Right ventricle myocardium inferior (tissue), 1 donor: ENCODE measurements at regions not wholly inside any gene's neighbourhood (a gene's known extent, or its start where the extent isn't known, plus 50 kb on each side); places are given as distances from the start of the nearest gene placed in this dataset.
A peak's percentile ranks its signal among the peaks of the same experiment; 100 is the strongest.
"Not testable (repeated sequence)": the region's sequence is repeated elsewhere in the genome, so short reads cannot be mapped to it uniquely, and the experiment has no call there.

Experiments used
- ATAC-seq: fragments of 200-7000 bp; cut with Tn5 transposase; one replicate; pipeline ENCODE4 v1.9.1; 2020; ENCODE audit warnings: mild to moderate bottlenecking, moderate library complexity
- DNase-seq: peaks from one replicate; pipeline ENCODE4 v3.0.0; 2021; ENCODE audit errors: missing footprints
- intact Hi-C: fragments of 100-400 bp; cut with DNase I; formaldehyde crosslinking; loops from one replicate; pipeline ENCODE4 v1.11.0; 2022
- donor health status: DM: no; HTN: yes; CAD: no; lungs with severe emphysema.

GRCh38 chr3:153957421-153957820, 163.8 kb upstream of the ARHGEF26 start:
- ATAC-seq (no peak), DNase-seq (no peak)
- intact Hi-C loops: no loop called here

DNA sequence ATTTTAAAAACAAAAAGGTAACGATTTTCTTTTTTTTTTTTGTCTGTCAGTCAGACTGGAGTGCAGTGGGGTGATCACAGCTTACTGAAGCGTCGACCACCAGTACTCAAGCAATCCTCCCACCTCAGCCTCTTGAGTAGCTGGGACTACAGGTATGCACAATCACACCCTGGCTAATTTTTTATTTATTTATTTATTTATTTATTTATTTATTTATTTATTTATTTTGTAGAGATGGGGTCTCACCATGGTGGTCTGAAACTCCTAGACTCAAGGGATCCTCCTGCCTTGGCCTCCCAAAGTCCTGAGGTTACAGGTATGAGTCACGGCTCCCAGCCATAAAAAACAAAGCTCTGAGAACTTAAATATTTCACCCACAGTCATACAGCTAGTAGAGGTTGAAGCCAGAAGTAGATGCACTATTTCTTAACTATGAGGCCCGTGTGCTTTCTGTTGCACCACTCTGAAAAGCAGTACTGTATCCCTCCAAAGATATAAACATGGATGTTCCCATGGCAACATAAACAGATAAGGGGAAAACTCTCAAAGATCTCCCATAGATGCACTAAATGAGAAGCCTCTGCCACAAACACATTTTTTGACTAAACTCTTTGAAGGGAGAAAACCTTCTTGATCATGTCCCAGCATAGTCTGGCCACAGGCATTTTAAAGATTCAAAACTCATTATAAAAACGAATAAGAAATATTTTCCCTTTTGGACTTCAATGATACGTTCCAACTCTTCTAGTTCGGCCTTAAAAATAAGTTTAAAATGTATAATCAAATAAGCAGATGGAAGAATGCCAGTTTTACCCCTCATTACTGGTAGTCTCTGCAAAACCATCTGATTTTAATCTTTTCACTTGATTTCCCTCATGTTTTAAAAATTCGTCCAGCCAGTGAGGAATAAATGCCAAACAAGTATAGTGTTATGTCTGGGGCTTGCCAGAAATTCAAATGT, 162.3 kb upstream of the ARHGEF26 start:
- intact Hi-C loops: no loop called here
- DNase-seq (no peak), ATAC-seq (peak; percentile 37)

- DNase-seq (no peak), ATAC-seq (no peak)
- intact Hi-C loops: no loop called here
These were observed 160.6 kb upstream of the ARHGEF26 start for GRCh38 chr3:153960458-153961074.

DNA sequence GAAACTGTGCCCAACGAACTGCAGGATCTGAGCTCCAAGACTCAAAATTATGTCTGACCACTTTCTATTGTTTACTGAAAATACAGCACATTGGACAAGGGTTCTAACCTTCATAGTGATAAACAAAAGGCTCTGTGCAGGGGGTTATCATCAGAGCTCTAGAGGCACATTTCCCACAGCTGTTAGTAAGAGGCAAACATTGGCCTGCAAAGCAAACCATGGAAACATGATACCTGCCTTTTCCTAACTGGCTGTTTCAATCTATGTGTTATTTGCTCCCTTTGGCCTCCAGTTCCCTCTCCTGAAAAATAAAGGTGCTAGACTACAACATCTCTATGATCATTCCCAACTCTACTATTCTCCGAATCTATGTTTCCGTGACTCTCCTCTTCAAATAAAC, 159.7 kb upstream of the ARHGEF26 start:
- DNase-seq: no peak
- ATAC-seq: no peak
- intact Hi-C loops: no loop called here

DNA sequence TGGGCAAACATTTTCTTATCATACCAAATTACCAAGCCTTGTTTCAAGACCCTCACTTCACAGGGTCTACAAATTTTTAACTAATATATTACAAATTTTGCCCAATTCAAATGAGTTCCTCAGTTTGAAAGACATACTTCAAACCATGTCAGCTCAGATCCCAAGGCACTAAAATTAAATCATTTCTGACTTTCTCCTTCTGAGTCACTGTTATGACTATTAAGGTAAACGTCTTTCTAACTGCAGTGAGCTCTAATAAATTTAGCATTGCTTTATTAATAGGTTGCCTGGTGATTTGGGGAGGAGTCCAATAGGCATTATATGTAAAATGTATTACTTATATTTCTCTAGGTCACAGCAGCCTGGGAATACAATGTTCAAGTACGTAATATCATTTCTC, 158.2 kb upstream of the ARHGEF26 start:
- intact Hi-C loops: no loop called here
- ATAC-seq: no peak
- no peak for DNase-seq

- ATAC-seq (no peak), DNase-seq (no peak)
- intact Hi-C loops: no loop called here
These were observed 153.9 kb upstream of the ARHGEF26 start for GRCh38 chr3:153967260-153967659.

DNA sequence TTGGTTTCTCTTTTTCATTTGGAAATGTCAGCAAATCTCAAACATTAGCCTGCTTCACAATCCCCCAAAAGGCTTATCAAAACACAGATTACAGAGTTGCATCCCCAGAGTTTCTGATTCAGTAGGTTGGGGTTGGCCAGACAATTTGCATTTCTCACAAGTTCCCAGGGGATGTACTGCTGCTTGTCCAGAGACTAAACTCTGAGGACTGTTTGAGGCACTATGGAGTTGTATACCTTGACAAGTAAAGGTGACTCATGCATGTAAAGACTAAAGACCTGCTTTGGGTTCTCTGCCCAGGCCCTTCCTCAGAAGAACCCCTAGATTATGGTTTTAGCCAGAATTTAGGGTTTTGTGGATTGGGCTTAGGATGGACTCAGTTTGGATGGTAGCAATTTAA, 151.1 kb upstream of the ARHGEF26 start:
- DNase-seq (no peak), ATAC-seq (no peak)
- intact Hi-C loops: no loop called here

- intact Hi-C loops: no loop called here
- ATAC-seq (no peak), DNase-seq (no peak)
These were observed 150.3 kb upstream of the ARHGEF26 start for GRCh38 chr3:153970741-153971347.

DNA sequence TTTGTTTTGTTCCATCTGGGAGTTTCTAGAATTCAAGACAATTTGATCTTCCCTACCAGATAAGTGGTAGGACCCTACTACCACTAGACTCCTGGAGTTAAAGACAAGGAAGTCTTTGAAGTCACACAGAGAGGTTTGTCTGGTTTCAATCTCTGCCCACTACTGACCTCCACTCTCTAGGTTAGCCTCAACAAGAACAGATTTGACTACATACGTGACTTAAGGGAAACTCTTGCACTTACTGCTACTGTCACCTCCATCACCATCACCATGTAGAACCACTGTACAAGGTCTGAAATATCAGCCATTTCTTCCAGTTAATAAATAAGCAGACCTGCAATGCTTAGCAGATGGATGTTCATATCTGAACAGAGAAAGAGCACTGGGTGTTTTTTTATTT, 148.3 kb upstream of the ARHGEF26 start:
- DNase-seq (no peak), ATAC-seq (no peak)
- intact Hi-C loops: no loop called here

GRCh38 chr3:153973722-153974265, 147.4 kb upstream of the ARHGEF26 start:
- ATAC-seq: no peak
- intact Hi-C loops: no loop called here
- no peak for DNase-seq

DNA sequence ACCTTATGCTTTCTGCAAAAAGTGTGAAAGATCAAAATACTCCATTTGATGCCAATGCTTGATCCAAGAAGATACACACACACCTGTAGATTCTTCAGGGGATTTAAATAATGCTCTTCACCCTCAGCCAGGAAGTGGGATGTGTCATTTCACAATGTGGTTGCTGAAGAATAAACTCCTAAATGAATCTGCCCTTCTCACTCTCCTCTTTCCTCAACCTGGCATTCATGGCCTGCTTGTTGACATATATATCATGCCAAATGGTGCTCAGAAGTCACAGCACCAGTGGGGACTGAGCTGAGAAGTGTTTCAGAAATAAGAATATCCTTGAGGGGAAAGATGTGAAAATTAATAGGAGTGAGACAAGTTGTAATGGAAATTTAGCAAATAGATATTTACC, 146.6 kb upstream of the ARHGEF26 start:
- intact Hi-C loops: no loop called here
- no peak for ATAC-seq
- no peak for DNase-seq

- intact Hi-C loops: no loop called here
- ATAC-seq (peak; percentile 80), DNase-seq (no peak)
These were observed 144.2 kb upstream of the ARHGEF26 start for GRCh38 chr3:153976891-153977554.

DNA sequence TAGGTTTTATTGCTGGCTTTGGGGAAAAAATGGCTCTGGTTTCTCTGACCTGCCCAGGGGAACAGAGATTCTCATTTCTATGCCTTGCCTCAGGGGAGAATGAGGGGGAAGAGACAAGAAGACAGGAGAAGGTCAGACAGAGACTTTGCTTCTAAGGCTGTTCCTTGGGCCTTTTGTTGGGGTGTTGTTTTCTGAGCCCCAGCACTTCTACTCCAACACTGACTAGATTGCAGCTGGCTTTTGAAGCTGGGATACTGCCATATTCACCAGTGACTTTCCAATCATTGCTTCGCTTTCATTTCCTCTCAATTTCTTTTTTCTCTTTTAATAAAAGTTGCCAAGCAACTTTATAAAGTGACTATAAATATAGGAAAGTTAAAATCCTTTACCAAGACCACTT, 143.2 kb upstream of the ARHGEF26 start:
- DNase-seq (no peak), ATAC-seq (no peak)
- intact Hi-C loops: no loop called here

- intact Hi-C loops: no loop called here
- no peak for ATAC-seq
- no peak for DNase-seq
These were observed 141.6 kb upstream of the ARHGEF26 start for GRCh38 chr3:153979418-153980251.

GRCh38 chr3:153980252-153980590, 141.0 kb upstream of the ARHGEF26 start:
- intact Hi-C loops: no loop called here
- no peak for DNase-seq
- ATAC-seq: no peak

DNA sequence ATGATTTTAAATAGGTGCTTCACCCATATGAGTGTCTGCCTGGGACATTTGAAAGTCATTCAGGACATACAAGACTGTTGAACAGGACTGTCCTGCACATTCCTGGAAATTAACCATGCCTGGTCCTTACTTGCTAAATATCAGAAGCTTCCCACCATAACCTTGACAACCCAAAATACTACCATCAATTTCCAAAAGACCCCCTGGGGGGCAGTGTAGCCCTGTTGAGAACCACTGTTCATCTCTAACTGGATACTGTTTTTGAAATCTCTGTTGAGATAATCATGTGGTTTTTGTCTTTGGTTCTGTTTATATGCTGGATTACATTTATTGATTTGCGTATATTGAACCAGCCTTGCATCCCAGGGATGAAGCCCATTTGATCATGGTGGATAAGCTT, 123.8 kb upstream of the ARHGEF26 start:
- intact Hi-C loops, DNase-seq, ATAC-seq: not testable (repeated sequence)

GRCh38 chr3:154003649-154004048, 117.5 kb upstream of the ARHGEF26 start:
- no peak for ATAC-seq
- intact Hi-C loops: no loop called here
- DNase-seq: no peak

GRCh38 chr3:154011036-154011435, 110.2 kb upstream of the ARHGEF26 start:
- intact Hi-C loops: no loop called here
- DNase-seq: no peak
- ATAC-seq: no peak
